SU-DHL-6 (cell line): ENCODE measurements at regions not wholly inside any gene's neighbourhood (a gene's known extent, or its start where the extent isn't known, plus 50 kb on each side); places are given as distances from the start of the nearest gene placed in this dataset.

Experiments
- CTCF ChIP-seq: fragments of 200-600 bp; sonication (generic); IDR thresholded peaks from one replicate; pipeline ENCODE4 v1.5.1; 2017; ENCODE audit warnings: antibody characterized with exemption, mild to moderate bottlenecking, low read length, moderate library complexity; ENCODE audit not compliant: insufficient read depth, poor library complexity, severe bottlenecking
- EZH2phosphoT487 ChIP-seq: fragments of 200-600 bp; sonication (generic), shearing (Covaris generic); conservative IDR thresholded peaks from 2 replicates; pipeline ENCODE4 v1.6.1; 2018; ENCODE audit warnings: mild to moderate bottlenecking, antibody characterized with exemption, low read length, moderate library complexity, mixed read lengths

- TF ChIP-seq CTCF (no peak), EZH2phosphoT487 (no peak)
Observed at GRCh38 chr2:8264981-8265380, 416.9 kb upstream of the ID2 start.
